Left hindlimb (tissue), 1 donor: ENCODE measurements at regions not wholly inside any gene's neighbourhood (a gene's known extent, or its start where the extent isn't known, plus 50 kb on each side); places are given as distances from the start of the nearest gene placed in this dataset.

ENCODE experiments used
- DNase-seq: peaks from one replicate; pipeline ENCODE4 v3.0.0-alpha.2; 2018

GRCh38 chr1:199297174-199297573 is 658.3 kb downstream of the PTPRC start:
- no peak for DNase-seq

- DNase-seq, result no peak
Observed at GRCh38 chr1:199297887-199298286, 659.0 kb downstream of the PTPRC start.

- DNase-seq, result no peak
Observed at GRCh38 chr1:199298825-199299224, 660.0 kb downstream of the PTPRC start.

GRCh38 chr1:199301472-199302217 is 662.8 kb downstream of the PTPRC start:
- DNase-seq, result no peak

- no peak for DNase-seq
Observed at GRCh38 chr1:199302554-199302953, 663.7 kb downstream of the PTPRC start.

GRCh38 chr1:199303035-199303434 is 664.2 kb downstream of the PTPRC start:
- DNase-seq, result no peak

GRCh38 chr1:199305053-199305452 is 666.2 kb downstream of the PTPRC start:
- no peak for DNase-seq

- no peak for DNase-seq
Observed at GRCh38 chr1:199307496-199308264, 668.8 kb downstream of the PTPRC start.

- DNase-seq, result no peak
Observed at GRCh38 chr1:199308349-199308846, 669.6 kb downstream of the PTPRC start.

GRCh38 chr1:199310708-199311107 is 671.9 kb downstream of the PTPRC start:
- no peak for DNase-seq

GRCh38 chr1:199311478-199312262 is 672.8 kb downstream of the PTPRC start:
- DNase-seq, result no peak

GRCh38 chr1:199312626-199313025 is 673.8 kb downstream of the PTPRC start:
- DNase-seq, result no peak

GRCh38 chr1:199313444-199313843 is 674.6 kb downstream of the PTPRC start:
- DNase-seq, result no peak

GRCh38 chr1:199319341-199319740 is 680.5 kb downstream of the PTPRC start:
- DNase-seq, result no peak

GRCh38 chr1:199322278-199322677 is 683.4 kb downstream of the PTPRC start:
- DNase-seq, result no peak

- DNase-seq, result no peak
Observed at GRCh38 chr1:199333180-199333579, 694.3 kb upstream of the NR5A2 start.

- no peak for DNase-seq
Observed at GRCh38 chr1:199335496-199335895, 692.0 kb upstream of the NR5A2 start.

GRCh38 chr1:199336745-199337640 is 690.5 kb upstream of the NR5A2 start:
- no peak for DNase-seq

- DNase-seq, result no peak
Observed at GRCh38 chr1:199338760-199339159, 688.8 kb upstream of the NR5A2 start.

- DNase-seq, result no peak
Observed at GRCh38 chr1:199352351-199352750, 675.2 kb upstream of the NR5A2 start.

GRCh38 chr1:199353906-199354305 is 673.6 kb upstream of the NR5A2 start:
- no peak for DNase-seq

GRCh38 chr1:199356561-199356960 is 670.9 kb upstream of the NR5A2 start:
- no peak for DNase-seq
